Kidney (tissue), 13 donors: ENCODE measurements at regions not wholly inside any gene's neighbourhood (a gene's known extent, or its start where the extent isn't known, plus 50 kb on each side); places are given as distances from the start of the nearest gene placed in this dataset.
"Not testable (repeated sequence)": the region's sequence is repeated elsewhere in the genome, so short reads cannot be mapped to it uniquely, and the experiment has no call there.

Source experiments
- DNase-seq, 5 donors: peaks; one replicate each; pipeline ENCODE4 v3.0.0-alpha.2; 2013 to 2020
- FAIRE-seq: peaks from 2 replicates; lab custom pipeline; 2012; peaks lifted over from hg19 to GRCh38; lab: Jason Lieb, UNC
- H3K27ac ChIP-seq, 2 donors: one replicate each; pipeline ENCODE4 v1.7.0; 2013; ENCODE audit warnings: low read depth in 2 of 2, low read length in 2 of 2, inconsistent platforms in 1 of 2
- H3K27me3 ChIP-seq: one replicate; pipeline ENCODE4 v1.7.1; 2013; ENCODE audit warnings: low read length, inconsistent platforms; ENCODE audit not compliant: control insufficient read depth, insufficient read depth
- H3K36me3 ChIP-seq, 3 donors: one replicate each; pipeline versions ENCODE4 v1.7.0 to v1.7.1; 2013; ENCODE audit warnings: low read length in 3 of 3, control low read depth in 1 of 3, inconsistent platforms in 1 of 3; ENCODE audit not compliant: insufficient read depth in 3 of 3, control insufficient read depth in 2 of 3
- H3K4me1 ChIP-seq, 3 donors: one replicate each; pipeline versions ENCODE4 v1.7.0 to v1.7.1; 2013; ENCODE audit warnings: low read length in 3 of 3, inconsistent platforms in 1 of 3, low read depth in 1 of 3; ENCODE audit not compliant: control insufficient read depth in 2 of 3, insufficient read depth in 2 of 3
- H3K4me3 ChIP-seq, 3 donors: one replicate each; pipeline versions ENCODE4 v1.7.0 to v1.8.1; 2013; ENCODE audit warnings: low read length in 3 of 3, control low read depth in 1 of 3, inconsistent platforms in 1 of 3
- H3K9ac ChIP-seq, 3 donors: one replicate each; pipeline versions ENCODE4 v1.7.0 to v1.7.1; 2013; ENCODE audit warnings: low read length in 3 of 3, control low read depth in 1 of 3, inconsistent platforms in 1 of 3
- H3K9me3 ChIP-seq, 3 donors: one replicate each; pipeline versions ENCODE4 v1.7.0 to v1.7.1; 2013; ENCODE audit warnings: low read length in 3 of 3, control low read depth in 1 of 3, inconsistent platforms in 1 of 3; ENCODE audit not compliant: control insufficient read depth in 2 of 3, insufficient read depth in 1 of 3
- intact Hi-C: fragments of 100-400 bp; cut with DNase I; formaldehyde crosslinking; loops from one replicate; pipeline ENCODE4 v1.11.1; 2022
- TF ChIP-seq, protein P1 (sequence below): IDR thresholded peaks from 3 replicates; pipeline ENCODE4 v1.5.1; 2012; ENCODE audit warnings: mild to moderate bottlenecking, moderate library complexity, borderline replicate concordance; ENCODE audit not compliant: insufficient read depth; ENCODE audit errors: extremely low read depth
- donor health status: control.
- donor health status: control.
- donor health status: control.
- donor health status: control.
- donor health status: control.
- donor health status: DM: yes; HTN: yes; CAD: no.
- donor health status: Normal renal cell carcinoma (clear cell type).

GRCh38 chr2:212725180-212725579 lies 186.6 kb upstream of the ERBB4 start:
- Histone ChIP-seq H3K9ac (no peak overlapping the region), H3K9me3 (no peaks in the 10 kb centered on the region), H3K4me3 (no peak overlapping the region), H3K27me3 (no peaks in the 10 kb centered on the region), H3K4me1 (no peaks in the 10 kb centered on the region), H3K36me3 (no peaks in the 10 kb centered on the region), H3K27ac (no peak overlapping the region)
- no peak for DNase-seq
- intact Hi-C loops: no loop called here
- FAIRE-seq: no peak
- TF ChIP-seq, protein P1, sequence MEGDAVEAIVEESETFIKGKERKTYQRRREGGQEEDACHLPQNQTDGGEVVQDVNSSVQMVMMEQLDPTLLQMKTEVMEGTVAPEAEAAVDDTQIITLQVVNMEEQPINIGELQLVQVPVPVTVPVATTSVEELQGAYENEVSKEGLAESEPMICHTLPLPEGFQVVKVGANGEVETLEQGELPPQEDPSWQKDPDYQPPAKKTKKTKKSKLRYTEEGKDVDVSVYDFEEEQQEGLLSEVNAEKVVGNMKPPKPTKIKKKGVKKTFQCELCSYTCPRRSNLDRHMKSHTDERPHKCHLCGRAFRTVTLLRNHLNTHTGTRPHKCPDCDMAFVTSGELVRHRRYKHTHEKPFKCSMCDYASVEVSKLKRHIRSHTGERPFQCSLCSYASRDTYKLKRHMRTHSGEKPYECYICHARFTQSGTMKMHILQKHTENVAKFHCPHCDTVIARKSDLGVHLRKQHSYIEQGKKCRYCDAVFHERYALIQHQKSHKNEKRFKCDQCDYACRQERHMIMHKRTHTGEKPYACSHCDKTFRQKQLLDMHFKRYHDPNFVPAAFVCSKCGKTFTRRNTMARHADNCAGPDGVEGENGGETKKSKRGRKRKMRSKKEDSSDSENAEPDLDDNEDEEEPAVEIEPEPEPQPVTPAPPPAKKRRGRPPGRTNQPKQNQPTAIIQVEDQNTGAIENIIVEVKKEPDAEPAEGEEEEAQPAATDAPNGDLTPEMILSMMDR: no peak

GRCh38 chr2:212723226-212723625 lies 184.6 kb upstream of the ERBB4 start:
- no peaks in the 10 kb centered on the region for H3K27me3 ChIP-seq
- H3K4me3 ChIP-seq: no peak overlapping the region
- FAIRE-seq: no peak
- H3K36me3 ChIP-seq: no peaks in the 10 kb centered on the region
- no peak overlapping the region for H3K9ac ChIP-seq
- H3K4me1 ChIP-seq: no peaks in the 10 kb centered on the region
- intact Hi-C loops: no loop called here
- no peak for DNase-seq
- no peak overlapping the region for H3K27ac ChIP-seq
- no peaks in the 10 kb centered on the region for H3K9me3 ChIP-seq
- TF ChIP-seq, protein P1: no peak

GRCh38 chr2:212722046-212722445 lies 183.4 kb upstream of the ERBB4 start:
- no peaks in the 10 kb centered on the region for H3K9me3 ChIP-seq
- DNase-seq: no peak
- H3K27ac ChIP-seq: no peak overlapping the region
- no peaks in the 10 kb centered on the region for H3K36me3 ChIP-seq
- TF ChIP-seq, protein P1: no peak
- no peaks in the 10 kb centered on the region for H3K4me1 ChIP-seq
- intact Hi-C loops: no loop called here
- no peak overlapping the region for H3K9ac ChIP-seq
- H3K27me3 ChIP-seq: no peaks in the 10 kb centered on the region
- no peak overlapping the region for H3K4me3 ChIP-seq
- no peak for FAIRE-seq

DNA sequence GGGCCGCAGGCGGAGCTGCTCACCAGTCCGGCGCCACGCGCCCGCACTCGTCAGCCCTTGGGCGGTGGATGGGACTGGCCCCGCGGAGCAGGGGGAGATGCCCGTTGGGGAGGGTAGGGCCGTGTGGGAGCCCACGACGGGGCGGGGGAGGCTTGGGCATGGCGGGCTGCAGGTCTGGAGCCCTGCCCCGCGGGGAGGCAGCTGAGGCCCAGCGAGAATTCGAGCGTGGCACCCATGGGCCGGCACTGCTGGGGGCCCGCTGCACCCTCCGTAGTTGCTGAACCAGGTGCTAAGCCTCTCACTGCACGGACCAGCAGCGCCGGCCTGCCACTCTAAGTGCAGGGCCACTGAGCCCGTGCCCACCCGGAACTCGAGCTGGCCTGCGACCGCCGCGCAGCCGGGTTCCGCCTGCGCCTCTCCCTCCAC lies 182.4 kb upstream of the ERBB4 start:
- Histone ChIP-seq H3K9ac (no peak overlapping the region), H3K27me3 (no peaks in the 10 kb centered on the region), H3K9me3 (no peaks in the 10 kb centered on the region), H3K4me3 (no peak overlapping the region), H3K4me1 (no peaks in the 10 kb centered on the region), H3K36me3 (no peaks in the 10 kb centered on the region), H3K27ac (no peak overlapping the region)
- TF ChIP-seq, protein P1: no peak
- intact Hi-C loops: no loop called here
- DNase-seq: no peak
- FAIRE-seq: no peak

DNA sequence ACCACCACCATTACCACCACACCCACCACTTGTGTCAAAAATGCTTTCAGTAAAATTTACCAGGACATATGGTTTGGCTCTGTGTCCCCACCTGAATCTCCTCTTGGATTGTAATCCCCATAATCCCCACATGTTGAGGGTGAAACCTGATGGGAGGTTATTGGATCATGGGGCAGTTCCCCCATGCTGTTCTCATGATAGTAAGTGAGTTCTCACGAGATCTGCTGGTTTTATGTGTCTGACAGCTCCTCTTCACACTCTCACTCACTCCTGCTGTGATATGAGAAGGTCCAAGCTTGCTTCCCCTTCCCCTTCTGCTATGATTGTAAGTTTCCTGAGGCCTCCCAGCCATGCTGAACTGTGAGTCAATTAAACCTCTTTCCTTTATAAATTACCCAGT lies 176.8 kb upstream of the ERBB4 start:
- H3K4me1 ChIP-seq, H3K27ac ChIP-seq, H3K9me3 ChIP-seq, DNase-seq, FAIRE-seq, H3K4me3 ChIP-seq, intact Hi-C loops, H3K27me3 ChIP-seq, H3K36me3 ChIP-seq, H3K9ac ChIP-seq: not testable (repeated sequence)
